ENCODE measurements at regions not wholly inside any gene's neighbourhood (a gene's known extent, or its start where the extent isn't known, plus 50 kb on each side); places are given as distances from the start of the nearest gene placed in this dataset.

GRCh38 chr2:6723865-6724604 lies 141.7 kb downstream of the CMPK2 start (continued):
- TF ChIP-seq FOSL2 (IDR thresholded peaks at IDR 0.05; ENCODE audit: borderline replicate concordance, low read depth) (no peak), USF1 (IDR thresholded peaks at IDR 0.05; ENCODE audit: borderline replicate concordance, low read depth) (no peak), EZH2phosphoT487 (IDR thresholded peaks at IDR 0.05; ENCODE audit: borderline replicate concordance, low read depth) (no peak), CHD2 (IDR thresholded peaks at IDR 0.05; ENCODE audit: low read length, partially characterized antibody) (no peak), IRF3 (IDR thresholded peaks at IDR 0.05; ENCODE audit: low read depth, low read length) (no peak), MXI1 (IDR thresholded peaks at IDR 0.05; ENCODE audit: low read depth, low read length) (no peak; the same call in 1 of the 2 replicates), CTCF (IDR thresholded peaks at IDR 0.05) (no peak), FOXM1 (IDR thresholded peaks at IDR 0.05; ENCODE audit: low read depth) (no peak), RXRA (IDR thresholded peaks at IDR 0.05; ENCODE audit: borderline replicate concordance, low read depth) (no peak), RFX5 (IDR thresholded peaks at IDR 0.05; ENCODE audit: low read length) (no peak), TAF1 (IDR thresholded peaks at IDR 0.05; ENCODE audit: borderline replicate concordance, low read depth, low read length) (no peak), SMC3 (IDR thresholded peaks at IDR 0.05; ENCODE audit: low read depth, low read length) (no peak), GABPA (IDR thresholded peaks at IDR 0.05; ENCODE audit: low read depth) (no peak), GATA2 (CRISPR knock-in tag; IDR thresholded peaks at IDR 0.05) (peak; percentile 31), NFIC (IDR thresholded peaks at IDR 0.05; ENCODE audit: borderline replicate concordance) (no peak), YY1 (IDR thresholded peaks at IDR 0.05; ENCODE audit: low read depth) (no peak), TEAD4 (IDR thresholded peaks at IDR 0.05; ENCODE audit: borderline replicate concordance, insufficient read depth) (peak; percentile 33; the same call in 1 of the 2 replicates)
- TF ChIP-seq, protein P1, sequence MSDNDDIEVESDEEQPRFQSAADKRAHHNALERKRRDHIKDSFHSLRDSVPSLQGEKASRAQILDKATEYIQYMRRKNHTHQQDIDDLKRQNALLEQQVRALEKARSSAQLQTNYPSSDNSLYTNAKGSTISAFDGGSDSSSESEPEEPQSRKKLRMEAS (IDR thresholded peaks at IDR 0.05; ENCODE audit: low read depth), result no peak
- TF ChIP-seq, protein P2, sequence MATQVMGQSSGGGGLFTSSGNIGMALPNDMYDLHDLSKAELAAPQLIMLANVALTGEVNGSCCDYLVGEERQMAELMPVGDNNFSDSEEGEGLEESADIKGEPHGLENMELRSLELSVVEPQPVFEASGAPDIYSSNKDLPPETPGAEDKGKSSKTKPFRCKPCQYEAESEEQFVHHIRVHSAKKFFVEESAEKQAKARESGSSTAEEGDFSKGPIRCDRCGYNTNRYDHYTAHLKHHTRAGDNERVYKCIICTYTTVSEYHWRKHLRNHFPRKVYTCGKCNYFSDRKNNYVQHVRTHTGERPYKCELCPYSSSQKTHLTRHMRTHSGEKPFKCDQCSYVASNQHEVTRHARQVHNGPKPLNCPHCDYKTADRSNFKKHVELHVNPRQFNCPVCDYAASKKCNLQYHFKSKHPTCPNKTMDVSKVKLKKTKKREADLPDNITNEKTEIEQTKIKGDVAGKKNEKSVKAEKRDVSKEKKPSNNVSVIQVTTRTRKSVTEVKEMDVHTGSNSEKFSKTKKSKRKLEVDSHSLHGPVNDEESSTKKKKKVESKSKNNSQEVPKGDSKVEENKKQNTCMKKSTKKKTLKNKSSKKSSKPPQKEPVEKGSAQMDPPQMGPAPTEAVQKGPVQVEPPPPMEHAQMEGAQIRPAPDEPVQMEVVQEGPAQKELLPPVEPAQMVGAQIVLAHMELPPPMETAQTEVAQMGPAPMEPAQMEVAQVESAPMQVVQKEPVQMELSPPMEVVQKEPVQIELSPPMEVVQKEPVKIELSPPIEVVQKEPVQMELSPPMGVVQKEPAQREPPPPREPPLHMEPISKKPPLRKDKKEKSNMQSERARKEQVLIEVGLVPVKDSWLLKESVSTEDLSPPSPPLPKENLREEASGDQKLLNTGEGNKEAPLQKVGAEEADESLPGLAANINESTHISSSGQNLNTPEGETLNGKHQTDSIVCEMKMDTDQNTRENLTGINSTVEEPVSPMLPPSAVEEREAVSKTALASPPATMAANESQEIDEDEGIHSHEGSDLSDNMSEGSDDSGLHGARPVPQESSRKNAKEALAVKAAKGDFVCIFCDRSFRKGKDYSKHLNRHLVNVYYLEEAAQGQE (IDR thresholded peaks at IDR 0.05; ENCODE audit: low read depth, low read length), result no peak

Data from SK-N-SH (cell line).